ENCODE measurements at regions not wholly inside any gene's neighbourhood (a gene's known extent, or its start where the extent isn't known, plus 50 kb on each side); places are given as distances from the start of the nearest gene placed in this dataset.
A peak's percentile ranks its signal among the peaks of the same experiment; 100 is the strongest.

GRCh38 chr1:99544328-99544727, 101.6 kb upstream of the PALMD start:
- 17 to 33% methylated on average over 1 of the region's 1 CpG for WGBS, 2 donors (ENCODE audit: low coverage in 1 of 2)
- H3K27ac ChIP-seq: no peak overlapping the region
- no peak for TF ChIP-seq CTCF (IDR thresholded peaks at IDR 0.05)
- no peak for TF ChIP-seq POLR2AphosphoS5 (IDR thresholded peaks at IDR 0.05)
- no peak for TF ChIP-seq EP300 (IDR thresholded peaks at IDR 0.05)
- no peak for TF ChIP-seq POLR2A (IDR thresholded peaks at IDR 0.05)
- H3K4me3 ChIP-seq: no peak overlapping the region
- H3K27me3 ChIP-seq: no peaks in the 10 kb centered on the region
- H3K4me1 ChIP-seq: peaks cover 0 to 7% (median 0%) of the 10 kb centered on the region in 3 donors
- no peaks in the 10 kb centered on the region for H3K9me3 ChIP-seq
- no peak for ATAC-seq
- no peaks in the 10 kb centered on the region for H3K36me3 ChIP-seq

- H3K9me3 ChIP-seq: no peaks in the 10 kb centered on the region
- ATAC-seq: no peak
- TF ChIP-seq CTCF (IDR thresholded peaks at IDR 0.05) (no peak), EP300 (IDR thresholded peaks at IDR 0.05) (no peak), POLR2AphosphoS5 (IDR thresholded peaks at IDR 0.05) (no peak), POLR2A (IDR thresholded peaks at IDR 0.05) (no peak)
- H3K4me3 ChIP-seq: no peak overlapping the region
- WGBS, 2 donors (ENCODE audit: low coverage in 1 of 2): 88% methylated on average over 3 of the region's 3 CpGs
- no peaks in the 10 kb centered on the region for H3K27me3 ChIP-seq
- no peak overlapping the region for H3K27ac ChIP-seq
- H3K4me1 ChIP-seq: peaks cover 0 to 8% (median 0%) of the 10 kb centered on the region in 3 donors
- H3K36me3 ChIP-seq: no peaks in the 10 kb centered on the region
Measured at GRCh38 chr1:99546432-99547416, 99.2 kb upstream of the PALMD start.

DNA sequence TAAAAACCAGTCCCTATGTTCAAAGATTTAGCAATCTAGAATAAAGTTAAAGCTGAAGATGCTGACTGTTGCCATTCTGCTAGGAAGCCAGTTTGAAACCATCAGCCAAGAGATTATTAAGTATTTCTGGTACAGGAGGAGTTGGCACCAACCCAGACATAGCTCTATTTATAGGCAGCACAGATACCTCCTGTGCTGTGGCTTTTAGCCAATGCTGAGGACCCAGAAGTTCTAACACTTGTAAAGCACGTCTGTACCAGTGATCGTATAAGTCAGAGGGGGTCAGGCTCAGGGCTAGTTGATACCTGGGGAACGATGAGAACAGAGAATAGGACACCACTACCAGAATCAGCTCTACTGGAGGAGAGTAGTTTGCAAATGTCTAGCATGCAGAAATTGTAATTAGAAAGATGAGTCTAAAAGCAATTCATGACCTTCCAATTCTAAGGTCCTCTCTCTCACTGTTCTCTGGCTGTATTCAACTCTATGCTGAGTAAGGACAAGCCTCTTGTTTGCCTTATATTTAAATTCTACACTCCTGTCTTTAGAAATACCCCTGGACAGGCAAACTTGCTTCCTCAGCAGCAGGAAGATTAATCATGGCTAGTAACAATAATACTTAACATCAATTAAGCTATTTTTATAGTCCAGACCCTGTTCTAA, 96.8 kb upstream of the PALMD start:
- no peaks in the 10 kb centered on the region for H3K36me3 ChIP-seq
- H3K4me3 ChIP-seq: no peak overlapping the region
- H3K27ac ChIP-seq: peak overlapping the region in 1 of 4 donors; percentile 4
- H3K9me3 ChIP-seq: no peaks in the 10 kb centered on the region
- TF ChIP-seq POLR2AphosphoS5 (IDR thresholded peaks at IDR 0.05) (no peak), POLR2A (IDR thresholded peaks at IDR 0.05) (no peak), CTCF (IDR thresholded peaks at IDR 0.05) (no peak), EP300 (IDR thresholded peaks at IDR 0.05) (no peak)
- WGBS, 2 donors (ENCODE audit: low coverage in 1 of 2): 12% methylated on average over 3 of the region's 3 CpGs; no CpG with 5 or more reads in 1 of the 2 donors
- no peaks in the 10 kb centered on the region for H3K27me3 ChIP-seq
- ATAC-seq: no peak
- peaks cover 0 to 8% (median 0%) of the 10 kb centered on the region in 3 donors for H3K4me1 ChIP-seq

DNA sequence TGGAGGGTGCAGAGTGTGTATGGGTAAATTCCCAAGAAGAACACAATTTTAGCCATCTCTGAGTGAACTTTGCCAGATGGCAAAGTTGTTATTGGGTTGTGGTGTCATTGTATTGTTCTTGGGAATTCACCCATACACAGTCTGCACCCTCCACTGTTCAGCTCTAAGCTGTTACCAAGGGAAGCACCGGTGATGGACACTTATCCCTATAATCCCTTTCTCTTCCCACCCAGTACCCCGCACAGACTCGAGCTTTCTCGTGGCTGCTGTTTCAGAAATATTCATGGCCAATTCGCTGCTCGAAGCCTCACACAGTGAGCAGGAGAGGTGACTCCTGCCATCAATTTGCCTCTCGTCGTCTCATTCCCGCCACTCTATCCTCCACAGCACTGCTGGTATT, 95.7 kb upstream of the PALMD start:
- no peak overlapping the region for H3K27ac ChIP-seq
- H3K4me1 ChIP-seq: peaks cover 0 to 8% (median 0%) of the 10 kb centered on the region in 3 donors
- no peaks in the 10 kb centered on the region for H3K9me3 ChIP-seq
- WGBS, 2 donors (ENCODE audit: low coverage in 1 of 2): 90 to 91% methylated on average over 6 to 9 of the region's 9 CpGs
- TF ChIP-seq CTCF (IDR thresholded peaks at IDR 0.05) (no peak), EP300 (IDR thresholded peaks at IDR 0.05) (no peak), POLR2A (IDR thresholded peaks at IDR 0.05) (no peak), POLR2AphosphoS5 (IDR thresholded peaks at IDR 0.05) (no peak)
- H3K36me3 ChIP-seq: no peaks in the 10 kb centered on the region
- H3K27me3 ChIP-seq: no peaks in the 10 kb centered on the region
- no peak for ATAC-seq
- H3K4me3 ChIP-seq: no peak overlapping the region

Data from gastroesophageal sphincter (tissue), 4 donors.